Heart right ventricle (tissue), 16 donors: ENCODE measurements at regions not wholly inside any gene's neighbourhood (a gene's known extent, or its start where the extent isn't known, plus 50 kb on each side); places are given as distances from the start of the nearest gene placed in this dataset.
A peak's percentile ranks its signal among the peaks of the same experiment; 100 is the strongest.

ENCODE experiments used
- ATAC-seq, 8 donors: fragments of 200-7000 bp; cut with Tn5 transposase; one replicate each; pipeline ENCODE4 v1.9.1; 2020; ENCODE audit warnings: mild to moderate bottlenecking in 8 of 8, moderate library complexity in 8 of 8, moderate number of reproducible peaks in 1 of 8
- DNase-seq, 2 donors: peaks; one replicate each; pipeline ENCODE4 v3.0.0-alpha.2; 2020
- H3K27ac ChIP-seq, 10 donors: fragments of 200-600 bp; sonication (generic) in 2 of 10; one replicate each; pipeline versions ENCODE4 v1.5.0 to v1.8.0; 2020 to 2022; ENCODE audit warnings: mild to moderate bottlenecking in 3 of 10
- H3K27me3 ChIP-seq, 7 donors: fragments of 200-600 bp; one replicate each; pipeline ENCODE4 v1.8.0; 2021 to 2022; ENCODE audit warnings: mild to moderate bottlenecking in 2 of 7
- H3K36me3 ChIP-seq, 9 donors: fragments of 200-600 bp; sonication (generic) in 1 of 9; one replicate each; pipeline versions ENCODE4 v1.5.0 to v1.8.0; 2020 to 2022; ENCODE audit warnings: mild to moderate bottlenecking in 2 of 9
- H3K4me1 ChIP-seq, 9 donors: fragments of 200-600 bp; sonication (generic) in 1 of 9; one replicate each; pipeline versions ENCODE4 v1.5.0 to v1.8.0; 2020 to 2022; ENCODE audit warnings: mild to moderate bottlenecking in 4 of 9
- H3K4me3 ChIP-seq, 10 donors: fragments of 200-600 bp; sonication (generic) in 2 of 10; one replicate each; pipeline versions ENCODE4 v1.5.0 to v1.8.0; 2020 to 2022; ENCODE audit warnings: mild to moderate bottlenecking in 7 of 10, moderate library complexity in 2 of 10
- H3K9me3 ChIP-seq, 11 donors: fragments of 200-600 bp in 10 of 11; sonication (generic) in 2 of 11; one replicate each; pipeline versions ENCODE4 v1.5.0 to v1.8.0; 2013 to 2022; ENCODE audit warnings: mild to moderate bottlenecking in 2 of 11, control low read depth in 1 of 11, moderate library complexity in 1 of 11
- CTCF ChIP-seq, 9 donors: fragments of 200-600 bp; sonication (generic) in 2 of 9; IDR thresholded peaks; one replicate each; pipeline versions ENCODE4 v1.5.0 to v1.8.0; 2021 to 2022; ENCODE audit warnings: antibody characterized with exemption in 9 of 9, mild to moderate bottlenecking in 5 of 9, moderate library complexity in 1 of 9
- WGBS, 2 donors: extraction: QIAGEN DNeasy Blood & Tissue Kit; methylation state at CpG; one replicate each; pipeline ENCODE4 v1.1.7; 2013; ENCODE audit warnings: inconsistent platforms in 1 of 2; 5-methylcytosine and 5-hydroxymethylcytosine counted together
- intact Hi-C, 10 donors: fragments of 100-400 bp; cut with DNase I; formaldehyde crosslinking; loops; one replicate each; pipeline versions ENCODE4 v1.11.1 to v1.14.2; 2022
- donor health status: Arrhythmogenic right ventricular cardiomyopathy.
- donor health status: ischemic (EF 13 %, LVEDD 7.1; RV severe dilation, severe dysfunction).
- donor health status: healthy with polysubstance abuse.
- donor health status: DM: no; HTN: yes; CAD: no.
- donor health status: DM: no; HTN: no; CAD: no.
- donor health status: ischemic (EF 25% LVEDD 6.9; RV normal size, moderate dysfunction).
- donor health status: ischemic (EF 25% LVEDD 5.7; RV mildly dilated, moderate dysfunction).
- donor health status: healthy.
- donor health status: DM: yes; HTN: yes; CAD: no.
- donor health status: Ischemic cardiomyopathy.
- donor health status: ischemic (EF 35%, LVEDD 5.7; RV mildly dilated, moderate dysfunction).
- donor health status: nonischemic (EF 11% LVEDD 7.7; RV severe dilation, severe dysfunction).
- donor health status: DM: yes; HTN: yes; CAD: no.
- donor health status: PGD.
- donor health status: ischemic (EF 29% LVEDD 5.4; RV normal size, mild dysfunction).
- donor health status: nonischemic (EF 23%, LVEDD 6.1; RV moderate dilation, normal function).

DNA sequence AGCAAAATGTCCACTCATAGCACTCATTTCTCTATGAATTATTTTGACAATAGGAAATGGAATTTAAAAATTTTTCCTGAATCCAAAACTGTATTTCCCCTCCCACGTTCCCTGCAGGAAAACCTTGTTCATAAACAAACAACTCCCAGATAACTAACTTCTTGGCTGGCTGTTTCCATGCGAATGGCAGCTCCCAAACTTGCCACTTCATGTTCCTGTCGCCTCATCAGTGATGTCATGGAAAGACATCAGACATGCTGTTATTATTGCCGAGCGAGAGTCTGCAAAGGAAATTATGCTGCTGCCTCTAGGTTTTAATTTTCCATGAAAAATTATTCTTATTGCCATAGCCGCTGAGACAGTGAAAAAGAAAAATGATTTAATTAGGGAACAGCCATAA, 117.0 kb upstream of the RIOK3 start:
- H3K27me3 ChIP-seq = no peaks in the 10 kb centered on the region
- H3K9me3 ChIP-seq = no peaks in the 10 kb centered on the region
- 42 to 53% methylated on average over 6 of the region's 6 CpGs for WGBS, 2 donors
- DNase-seq (peak in 1 of 2 donors; percentile 60), ATAC-seq (peak in 6 of 8 donors; percentile 44 to 89 (median 77))
- H3K4me3 ChIP-seq = no peak overlapping the region
- intact Hi-C loops = no loop called here
- H3K36me3 ChIP-seq = peaks cover 0 to 6% (median 0%) of the 10 kb centered on the region in 9 donors
- peak overlapping the region in 5 of 10 donors; percentile 21 to 68 (median 47) for H3K27ac ChIP-seq
- TF ChIP-seq CTCF (IDR thresholded peaks at IDR 0.05) = no peak
- H3K4me1 ChIP-seq = peaks cover 0 to 19% (median 7%) of the 10 kb centered on the region in 9 donors

DNA sequence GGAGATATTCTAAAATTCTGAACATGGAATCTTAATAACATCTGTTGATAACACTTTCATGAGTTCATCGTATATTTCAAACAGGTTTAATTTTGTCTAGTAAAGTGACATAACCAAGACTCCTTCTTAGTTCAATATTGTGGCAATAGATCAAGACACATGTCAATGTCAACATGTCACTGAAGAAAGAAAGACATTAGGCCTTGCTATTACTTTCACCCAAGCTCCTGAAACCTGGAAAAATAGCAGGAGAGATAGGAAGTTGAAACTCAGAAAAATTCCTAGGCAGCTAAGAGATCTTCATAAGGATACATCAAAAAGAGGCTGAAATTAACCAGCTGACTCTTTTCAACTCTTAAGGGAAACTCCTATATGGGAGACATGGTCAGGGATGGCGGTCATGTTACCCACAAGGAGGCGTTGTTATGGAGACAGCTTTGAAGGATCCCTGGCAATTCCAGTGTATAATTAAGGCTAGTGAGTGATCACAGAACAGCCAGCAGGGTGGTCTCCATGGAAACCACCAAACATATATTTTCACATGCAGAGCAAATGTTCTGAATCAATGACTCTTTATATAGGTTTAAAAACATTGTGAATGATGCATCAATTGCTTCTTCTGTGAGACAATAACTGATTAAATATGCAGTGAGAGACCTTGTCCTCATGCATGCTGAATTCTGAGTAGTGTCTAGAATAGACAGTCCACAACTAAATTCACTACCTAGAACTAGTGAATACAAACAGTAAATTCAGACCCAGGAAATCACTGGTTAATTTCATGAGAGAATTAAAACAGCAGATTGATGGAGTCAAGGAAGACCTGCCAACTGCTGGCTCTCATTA, 115.3 kb upstream of the RIOK3 start:
- no peak overlapping the region for H3K4me3 ChIP-seq
- 90 to 92% methylated on average over 3 of the region's 3 CpGs for WGBS, 2 donors
- H3K9me3 ChIP-seq = no peaks in the 10 kb centered on the region
- no peak for DNase-seq
- H3K36me3 ChIP-seq = peaks cover 0 to 6% (median 0%) of the 10 kb centered on the region in 9 donors
- ATAC-seq = no peak
- no peak overlapping the region for H3K27ac ChIP-seq
- intact Hi-C loops = no loop called here
- H3K4me1 ChIP-seq = peaks cover 0 to 23% (median 7%) of the 10 kb centered on the region in 9 donors
- no peak for TF ChIP-seq CTCF (IDR thresholded peaks at IDR 0.05)
- H3K27me3 ChIP-seq = no peaks in the 10 kb centered on the region

DNA sequence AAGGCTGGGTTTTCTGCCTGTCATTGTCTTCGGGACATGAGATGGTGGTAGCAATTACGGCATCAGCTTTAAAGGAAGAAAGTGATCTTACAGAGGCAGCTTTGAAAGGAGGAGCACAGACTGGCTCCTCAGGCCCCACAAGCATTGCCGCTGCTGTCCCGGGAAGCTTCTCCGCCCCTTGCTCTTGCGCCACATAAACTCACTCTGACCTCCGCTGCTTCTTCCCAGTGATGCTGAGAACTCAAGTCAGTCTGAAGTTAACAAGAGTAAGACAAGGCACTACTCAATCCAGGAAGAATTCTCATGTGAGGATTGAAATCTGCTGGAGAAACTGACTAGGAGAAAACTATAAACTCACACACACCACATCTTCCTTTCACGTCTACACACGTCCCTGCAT, 112.4 kb upstream of the RIOK3 start:
- intact Hi-C loops = no loop called here
- no peak for TF ChIP-seq CTCF (IDR thresholded peaks at IDR 0.05)
- peak in 1 of 2 donors; percentile 20 for DNase-seq
- ATAC-seq = peak in 6 of 8 donors; percentile 44 to 79 (median 54)
- H3K27me3 ChIP-seq = no peaks in the 10 kb centered on the region
- WGBS, 2 donors = 79 to 80% methylated on average over 9 of the region's 9 CpGs
- peak overlapping the region in 4 of 10 donors; percentile 19 to 50 (median 44) for H3K27ac ChIP-seq
- H3K36me3 ChIP-seq = peaks cover 0 to 6% (median 0%) of the 10 kb centered on the region in 9 donors
- no peak overlapping the region for H3K4me3 ChIP-seq
- H3K9me3 ChIP-seq = no peaks in the 10 kb centered on the region
- H3K4me1 ChIP-seq = peaks cover 0 to 19% (median 6%) of the 10 kb centered on the region in 9 donors

GRCh38 chr18:23341383-23341782, 111.7 kb upstream of the RIOK3 start:
- 76 to 79% methylated on average over 9 of the region's 9 CpGs for WGBS, 2 donors
- no peak overlapping the region for H3K4me3 ChIP-seq
- H3K4me1 ChIP-seq = peaks cover 0 to 12% (median 0%) of the 10 kb centered on the region in 9 donors
- DNase-seq (no peak), ATAC-seq (peak in 1 of 8 donors; percentile 27)
- intact Hi-C loops = no loop called here
- peaks cover 0 to 6% (median 0%) of the 10 kb centered on the region in 9 donors for H3K36me3 ChIP-seq
- no peaks in the 10 kb centered on the region for H3K9me3 ChIP-seq
- no peaks in the 10 kb centered on the region for H3K27me3 ChIP-seq
- H3K27ac ChIP-seq = peak overlapping the region in 4 of 10 donors; percentile 19 to 46 (median 22)
- no peak for TF ChIP-seq CTCF (IDR thresholded peaks at IDR 0.05)
